ENCODE measurements at regions not wholly inside any gene's neighbourhood (a gene's known extent, or its start where the extent isn't known, plus 50 kb on each side); places are given as distances from the start of the nearest gene placed in this dataset.

DNA sequence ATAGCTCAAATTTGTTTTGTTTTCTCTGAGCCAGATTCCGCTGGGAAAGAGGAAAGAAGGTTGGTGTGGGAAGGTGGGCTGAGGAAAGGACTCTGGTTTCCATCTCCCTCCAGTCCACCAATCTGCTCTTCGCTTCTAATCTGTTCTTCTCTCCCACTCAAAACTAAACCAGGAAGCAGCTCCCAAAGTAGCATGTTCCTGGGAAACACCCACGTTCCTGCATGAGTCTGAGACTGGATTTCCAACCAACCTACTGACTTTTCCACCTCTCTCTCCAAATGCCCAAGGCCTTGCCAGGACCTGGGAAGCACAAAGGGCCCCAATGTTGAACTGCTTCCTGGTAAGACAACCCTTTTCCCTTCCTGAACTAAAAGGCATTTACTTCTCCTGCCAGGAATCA lies 110.2 kb downstream of the WT1 start:
- Histone ChIP-seq H3K4me3 (ENCODE audit: low read depth, low read length) (no peak overlapping the region), H3K9me3 (ENCODE audit: control insufficient read depth, insufficient read depth, low read depth, low read length) (no peaks in the 10 kb centered on the region), H3K27ac (ENCODE audit: extremely low read depth, low read depth, low read length) (no peak overlapping the region), H3K36me3 (ENCODE audit: control insufficient read depth in 2 of 2, insufficient read depth in 1 of 2, low read length in 2 of 2) (no peaks in the 10 kb centered on the region), H3K4me1 (ENCODE audit: control insufficient read depth, insufficient read depth, low read length) (no peaks in the 10 kb centered on the region)
- ChIA-PET CTCF (interaction anchor here (0.7 to 3.6 kb wide), 4 partner anchors 12 to 467 kb away, joined by 4 to 32 read pairs (median 17); no protein-coding TSS in a partner anchor), POLR2A (interaction anchor here (0.7 kb wide), 3 partner anchors 75 to 235 kb away, joined by 4 to 7 read pairs (median 4); partner anchors contain the start of gene RCN1)
- no peak for TF ChIP-seq ZNF521 (tag by site-specific recombination; IDR thresholded peaks at IDR 0.05)
- peak; percentile 76 for TF ChIP-seq ZFHX2 (tag by site-specific recombination; conservative IDR thresholded peaks at IDR 0.05)
- peak; percentile 74 for TF ChIP-seq EGR2 (tag by site-specific recombination; IDR thresholded peaks at IDR 0.05; ENCODE audit: low read depth)

DNA sequence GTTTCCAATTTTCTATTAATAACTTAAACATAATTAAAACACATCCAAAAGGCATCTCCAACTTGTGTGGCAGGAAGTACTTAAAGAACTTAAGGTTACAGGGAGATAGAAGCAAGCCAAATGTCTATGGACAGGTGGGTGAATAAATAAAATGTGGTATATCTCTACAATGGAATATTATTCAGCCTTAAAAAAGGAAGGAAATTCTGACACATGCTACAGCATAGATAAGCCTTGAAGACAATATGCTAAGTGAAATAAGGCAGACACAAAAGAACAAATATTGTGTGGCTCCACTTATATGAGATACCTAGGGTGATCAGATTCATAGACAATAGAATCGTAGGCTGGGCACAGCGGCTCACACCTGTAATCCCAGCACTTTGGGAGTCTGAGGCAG lies 109.6 kb downstream of the WT1 start:
- Histone ChIP-seq H3K4me3 (ENCODE audit: low read depth, low read length) (no peak overlapping the region), H3K9me3 (ENCODE audit: control insufficient read depth, insufficient read depth, low read depth, low read length) (no peaks in the 10 kb centered on the region), H3K36me3 (ENCODE audit: control insufficient read depth in 2 of 2, insufficient read depth in 1 of 2, low read length in 2 of 2) (no peaks in the 10 kb centered on the region), H3K4me1 (ENCODE audit: control insufficient read depth, insufficient read depth, low read length) (no peaks in the 10 kb centered on the region), H3K27ac (ENCODE audit: extremely low read depth, low read depth, low read length) (no peak overlapping the region)
- POLR2A ChIA-PET, result no interaction called here
- CTCF ChIA-PET, result interaction anchor here (3.3 to 3.6 kb wide), 2 partner anchors 12 to 466 kb away, joined by 21 to 32 read pairs; no protein-coding TSS in a partner anchor
- TF ChIP-seq ZNF292 (tag by site-specific recombination; IDR thresholded peaks at IDR 0.05; ENCODE audit: borderline replicate concordance, low read depth) (no peak), ZNF146 (tag by site-specific recombination; IDR thresholded peaks at IDR 0.05) (peak; percentile 50; the same call in 1 of the 2 replicates)

DNA sequence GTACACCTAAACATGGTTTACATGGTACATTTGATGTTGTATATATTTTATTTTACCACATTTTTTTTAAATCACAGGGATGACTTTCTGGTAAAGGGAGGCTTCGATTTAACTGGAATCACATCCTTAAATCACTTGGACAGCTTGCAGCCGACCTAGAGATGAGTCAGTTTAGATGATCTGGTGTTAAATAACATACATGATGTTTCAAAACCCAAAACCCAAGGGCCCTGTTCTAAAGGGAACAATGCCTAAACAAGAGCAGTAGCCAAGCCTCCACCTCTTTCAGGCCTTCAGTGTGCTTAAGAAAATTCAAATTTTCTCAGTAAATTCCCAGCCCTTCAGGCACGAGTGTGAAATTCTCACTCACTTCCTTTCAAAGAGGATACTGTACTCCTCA lies 108.8 kb downstream of the WT1 start:
- ChIA-PET POLR2A (no interaction called here), CTCF (no interaction called here)
- H3K36me3 ChIP-seq (ENCODE audit: control insufficient read depth in 2 of 2, insufficient read depth in 1 of 2, low read length in 2 of 2), result no peaks in the 10 kb centered on the region
- no peak for TF ChIP-seq ZBTB7A (tag by site-specific recombination; IDR thresholded peaks at IDR 0.05; ENCODE audit: low read depth)
- no peak for TF ChIP-seq ZNF426 (tag by site-specific recombination; IDR thresholded peaks at IDR 0.05)
- H3K4me3 ChIP-seq (ENCODE audit: low read depth, low read length), result no peak overlapping the region
- H3K9me3 ChIP-seq (ENCODE audit: control insufficient read depth, insufficient read depth, low read depth, low read length), result no peaks in the 10 kb centered on the region
- H3K27ac ChIP-seq (ENCODE audit: extremely low read depth, low read depth, low read length), result no peak overlapping the region
- no peaks in the 10 kb centered on the region for H3K4me1 ChIP-seq (ENCODE audit: control insufficient read depth, insufficient read depth, low read length)

DNA sequence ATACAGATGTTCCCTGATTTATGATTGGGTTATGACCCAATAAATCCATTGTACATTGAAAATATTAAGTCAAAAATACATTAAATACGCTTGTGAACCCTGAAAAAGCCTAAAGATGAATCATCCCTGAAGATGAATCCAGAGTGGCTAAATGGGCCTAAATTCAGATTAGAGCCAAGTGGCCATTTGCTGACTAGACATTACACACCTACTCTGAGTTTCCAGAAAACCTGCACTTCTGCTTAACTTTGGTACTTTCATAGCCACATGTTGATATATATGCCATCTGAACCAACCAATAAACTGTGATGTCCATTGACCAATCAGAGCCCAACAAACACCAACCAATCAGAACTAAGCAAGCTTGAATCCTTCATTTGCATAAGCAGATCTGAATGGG lies 106.9 kb downstream of the WT1 start:
- POLR2A ChIA-PET, result no interaction called here
- Histone ChIP-seq H3K4me1 (ENCODE audit: control insufficient read depth, insufficient read depth, low read length) (no peaks in the 10 kb centered on the region), H3K36me3 (ENCODE audit: control insufficient read depth in 2 of 2, insufficient read depth in 1 of 2, low read length in 2 of 2) (no peaks in the 10 kb centered on the region), H3K4me3 (ENCODE audit: low read depth, low read length) (no peak overlapping the region), H3K9me3 (ENCODE audit: control insufficient read depth, insufficient read depth, low read depth, low read length) (no peaks in the 10 kb centered on the region), H3K27ac (ENCODE audit: extremely low read depth, low read depth, low read length) (no peak overlapping the region)
- CTCF ChIA-PET, result interaction anchor here (0.6 kb wide), 1 partner anchor 1380 kb away, joined by 3 read pairs; no protein-coding TSS in a partner anchor
- TF ChIP-seq ZEB2 (tag by site-specific recombination; IDR thresholded peaks at IDR 0.05) (no peak), BCL11B (tag by site-specific recombination; IDR thresholded peaks at IDR 0.05; ENCODE audit: low read depth) (no peak), ZNF341 (tag by site-specific recombination; IDR thresholded peaks at IDR 0.05; ENCODE audit: low read depth) (no peak), ZNF560 (tag by site-specific recombination; IDR thresholded peaks at IDR 0.05; ENCODE audit: borderline replicate concordance) (no peak), ZNF510 (tag by site-specific recombination; IDR thresholded peaks at IDR 0.05; ENCODE audit: insufficient replicate concordance) (no peak), ZNF366 (tag by site-specific recombination; conservative IDR thresholded peaks at IDR 0.05) (no peak)

DNA sequence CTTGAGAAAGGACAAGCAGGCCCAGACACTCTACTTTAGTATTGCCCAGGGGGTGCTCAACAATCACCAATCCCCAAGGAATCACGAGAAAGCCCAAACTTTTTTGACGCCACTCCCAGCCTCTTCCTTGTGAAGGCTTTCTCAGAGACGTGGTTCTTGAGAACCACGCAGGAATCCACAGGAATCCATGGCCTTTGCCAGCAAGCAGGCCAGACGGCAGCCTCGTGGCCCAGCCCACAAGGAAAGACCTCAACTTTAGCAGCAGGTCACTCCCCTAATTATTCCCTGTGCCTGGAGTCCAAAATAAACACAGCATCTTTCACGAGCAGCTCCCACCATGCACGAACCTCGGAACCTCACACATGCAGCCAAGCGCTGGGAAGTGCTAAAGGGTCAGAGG lies 104.2 kb downstream of the WT1 start:
- no peaks in the 10 kb centered on the region for H3K9me3 ChIP-seq (ENCODE audit: control insufficient read depth, insufficient read depth, low read depth, low read length)
- H3K27ac ChIP-seq (ENCODE audit: extremely low read depth, low read depth, low read length), result no peak overlapping the region
- POLR2A ChIA-PET, result no interaction called here
- no peaks in the 10 kb centered on the region for H3K36me3 ChIP-seq (ENCODE audit: control insufficient read depth in 2 of 2, insufficient read depth in 1 of 2, low read length in 2 of 2)
- no peaks in the 10 kb centered on the region for H3K4me1 ChIP-seq (ENCODE audit: control insufficient read depth, insufficient read depth, low read length)
- no peak overlapping the region for H3K4me3 ChIP-seq (ENCODE audit: low read depth, low read length)
- CTCF ChIA-PET, result no interaction called here
- TF ChIP-seq ZNF561 (tag by site-specific recombination; IDR thresholded peaks at IDR 0.05; ENCODE audit: borderline replicate concordance), result no peak
- no peak for TF ChIP-seq YY2 (tag by site-specific recombination; IDR thresholded peaks at IDR 0.05)
- no peak for TF ChIP-seq ZNF701 (tag by site-specific recombination; IDR thresholded peaks at IDR 0.05)
- TF ChIP-seq ZNF785 (tag by site-specific recombination; IDR thresholded peaks at IDR 0.05), result no peak
- TF ChIP-seq ZNF155 (tag by site-specific recombination; IDR thresholded peaks at IDR 0.05), result no peak
- TF ChIP-seq ZNF23 (tag by site-specific recombination; IDR thresholded peaks at IDR 0.05; ENCODE audit: borderline replicate concordance), result no peak
- TF ChIP-seq, protein P1, sequence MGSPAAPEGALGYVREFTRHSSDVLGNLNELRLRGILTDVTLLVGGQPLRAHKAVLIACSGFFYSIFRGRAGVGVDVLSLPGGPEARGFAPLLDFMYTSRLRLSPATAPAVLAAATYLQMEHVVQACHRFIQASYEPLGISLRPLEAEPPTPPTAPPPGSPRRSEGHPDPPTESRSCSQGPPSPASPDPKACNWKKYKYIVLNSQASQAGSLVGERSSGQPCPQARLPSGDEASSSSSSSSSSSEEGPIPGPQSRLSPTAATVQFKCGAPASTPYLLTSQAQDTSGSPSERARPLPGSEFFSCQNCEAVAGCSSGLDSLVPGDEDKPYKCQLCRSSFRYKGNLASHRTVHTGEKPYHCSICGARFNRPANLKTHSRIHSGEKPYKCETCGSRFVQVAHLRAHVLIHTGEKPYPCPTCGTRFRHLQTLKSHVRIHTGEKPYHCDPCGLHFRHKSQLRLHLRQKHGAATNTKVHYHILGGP (tag by site-specific recombination; IDR thresholded peaks at IDR 0.05), result no peak
- no peak for TF ChIP-seq ZNF311 (tag by site-specific recombination; IDR thresholded peaks at IDR 0.05; ENCODE audit: borderline replicate concordance)
- TF ChIP-seq ZNF623 (tag by site-specific recombination; IDR thresholded peaks at IDR 0.05), result no peak
- no peak for TF ChIP-seq KLF1 (tag by site-specific recombination; IDR thresholded peaks at IDR 0.05)
- TF ChIP-seq, protein P2, sequence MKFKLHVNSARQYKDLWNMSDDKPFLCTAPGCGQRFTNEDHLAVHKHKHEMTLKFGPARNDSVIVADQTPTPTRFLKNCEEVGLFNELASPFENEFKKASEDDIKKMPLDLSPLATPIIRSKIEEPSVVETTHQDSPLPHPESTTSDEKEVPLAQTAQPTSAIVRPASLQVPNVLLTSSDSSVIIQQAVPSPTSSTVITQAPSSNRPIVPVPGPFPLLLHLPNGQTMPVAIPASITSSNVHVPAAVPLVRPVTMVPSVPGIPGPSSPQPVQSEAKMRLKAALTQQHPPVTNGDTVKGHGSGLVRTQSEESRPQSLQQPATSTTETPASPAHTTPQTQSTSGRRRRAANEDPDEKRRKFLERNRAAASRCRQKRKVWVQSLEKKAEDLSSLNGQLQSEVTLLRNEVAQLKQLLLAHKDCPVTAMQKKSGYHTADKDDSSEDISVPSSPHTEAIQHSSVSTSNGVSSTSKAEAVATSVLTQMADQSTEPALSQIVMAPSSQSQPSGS (tag by site-specific recombination; IDR thresholded peaks at IDR 0.05; ENCODE audit: low read depth), result no peak

Data from HEK293 (cell line).